ENCODE measurements at regions not wholly inside any gene's neighbourhood (a gene's known extent, or its start where the extent isn't known, plus 50 kb on each side); places are given as distances from the start of the nearest gene placed in this dataset.

DNA sequence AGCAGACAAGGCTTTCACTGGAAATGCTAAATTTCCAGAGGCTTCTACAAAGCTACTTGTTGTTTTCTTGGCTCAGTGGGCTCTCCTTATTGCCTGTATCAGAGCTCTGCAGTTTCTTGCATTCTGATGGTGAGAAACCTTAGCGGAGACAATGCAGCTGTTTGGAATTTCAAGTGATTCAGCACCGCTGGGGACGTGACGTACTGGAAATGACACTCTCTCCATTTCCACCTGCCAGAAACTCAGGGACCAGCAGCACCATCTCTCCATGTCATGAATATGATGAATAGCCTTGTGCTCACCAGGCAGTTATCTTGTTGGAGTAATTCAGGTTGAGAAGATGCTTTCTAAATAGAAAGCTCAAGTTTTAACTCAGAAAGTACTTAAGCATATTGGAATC lies 497.2 kb upstream of the DEPDC1 start:
- TF ChIP-seq, protein P1, sequence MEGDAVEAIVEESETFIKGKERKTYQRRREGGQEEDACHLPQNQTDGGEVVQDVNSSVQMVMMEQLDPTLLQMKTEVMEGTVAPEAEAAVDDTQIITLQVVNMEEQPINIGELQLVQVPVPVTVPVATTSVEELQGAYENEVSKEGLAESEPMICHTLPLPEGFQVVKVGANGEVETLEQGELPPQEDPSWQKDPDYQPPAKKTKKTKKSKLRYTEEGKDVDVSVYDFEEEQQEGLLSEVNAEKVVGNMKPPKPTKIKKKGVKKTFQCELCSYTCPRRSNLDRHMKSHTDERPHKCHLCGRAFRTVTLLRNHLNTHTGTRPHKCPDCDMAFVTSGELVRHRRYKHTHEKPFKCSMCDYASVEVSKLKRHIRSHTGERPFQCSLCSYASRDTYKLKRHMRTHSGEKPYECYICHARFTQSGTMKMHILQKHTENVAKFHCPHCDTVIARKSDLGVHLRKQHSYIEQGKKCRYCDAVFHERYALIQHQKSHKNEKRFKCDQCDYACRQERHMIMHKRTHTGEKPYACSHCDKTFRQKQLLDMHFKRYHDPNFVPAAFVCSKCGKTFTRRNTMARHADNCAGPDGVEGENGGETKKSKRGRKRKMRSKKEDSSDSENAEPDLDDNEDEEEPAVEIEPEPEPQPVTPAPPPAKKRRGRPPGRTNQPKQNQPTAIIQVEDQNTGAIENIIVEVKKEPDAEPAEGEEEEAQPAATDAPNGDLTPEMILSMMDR (IDR thresholded peaks at IDR 0.05; ENCODE audit: insufficient read depth, low read depth, low read length), result no peak
- no peak for DNase-seq (ENCODE audit: low read depth)
- H3K4me3 ChIP-seq (ENCODE audit: low read depth, low read length), result no peak overlapping the region

DNA sequence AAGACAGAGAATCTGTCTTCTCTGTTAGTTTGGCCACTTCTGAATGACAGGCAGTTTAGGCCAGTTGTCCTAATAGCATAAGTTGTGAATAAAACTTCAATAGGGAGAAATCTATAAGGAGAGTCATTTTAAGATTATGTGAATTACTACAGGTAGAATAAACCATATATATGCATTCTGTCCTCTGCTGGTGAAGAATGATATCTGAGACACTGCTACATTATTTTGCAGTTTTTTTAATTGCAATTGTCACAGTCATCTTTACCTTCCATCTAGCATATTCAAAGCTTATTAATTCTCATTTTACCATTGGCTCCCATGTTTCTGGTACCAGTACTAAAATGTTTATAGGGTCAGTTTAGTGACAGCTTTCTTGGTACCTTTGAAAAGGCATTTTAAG lies 519.6 kb upstream of the DEPDC1 start:
- TF ChIP-seq, protein P1 (IDR thresholded peaks at IDR 0.05; ENCODE audit: insufficient read depth, low read depth, low read length), result no peak
- no peak for DNase-seq (ENCODE audit: low read depth)
- H3K4me3 ChIP-seq (ENCODE audit: low read depth, low read length), result no peak overlapping the region

DNA sequence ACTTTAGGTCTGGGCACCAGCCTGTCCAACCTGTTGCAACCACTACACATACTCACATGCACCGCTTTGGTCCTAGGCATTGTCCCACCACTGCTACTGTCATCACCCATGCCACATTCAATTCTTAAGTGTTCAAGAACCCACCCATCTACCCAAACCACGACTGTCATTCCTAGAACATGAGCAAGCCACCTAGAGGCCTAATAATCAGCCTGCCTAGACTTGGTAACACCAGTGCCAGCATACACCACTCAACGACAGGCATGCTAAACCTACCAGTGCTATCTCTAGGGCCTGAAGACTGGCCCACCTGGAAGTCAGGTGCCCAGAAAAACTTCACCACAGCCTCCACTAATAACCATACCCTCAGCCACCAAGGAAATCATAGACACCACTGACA lies 532.8 kb upstream of the DEPDC1 start:
- TF ChIP-seq, protein P1 (IDR thresholded peaks at IDR 0.05; ENCODE audit: insufficient read depth, low read depth, low read length), result no peak
- DNase-seq (ENCODE audit: low read depth), result no peak
- no peak overlapping the region for H3K4me3 ChIP-seq (ENCODE audit: low read depth, low read length)

DNA sequence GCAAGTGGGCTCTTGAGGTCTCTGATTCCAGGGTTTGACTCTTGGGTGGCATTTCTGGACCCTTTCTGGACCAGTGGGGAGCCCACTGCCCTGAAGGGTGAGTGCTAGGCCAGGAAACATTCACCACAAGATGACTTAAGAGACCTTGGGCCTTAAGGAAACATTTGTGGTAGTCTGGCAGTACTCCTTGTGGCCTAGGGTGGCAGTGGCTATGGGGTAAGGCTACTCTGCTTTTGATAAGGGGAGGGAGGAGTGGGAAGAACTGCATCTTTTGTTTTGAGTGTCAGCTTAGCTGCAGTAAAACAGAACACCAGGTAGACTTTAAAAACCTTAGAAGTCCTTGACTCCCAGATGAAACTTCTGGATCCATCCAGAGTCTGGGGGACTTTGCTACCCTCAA lies 529.3 kb upstream of the LRRC7 start:
- TF ChIP-seq, protein P1 (IDR thresholded peaks at IDR 0.05; ENCODE audit: insufficient read depth, low read depth, low read length), result no peak
- no peak for DNase-seq (ENCODE audit: low read depth)
- H3K4me3 ChIP-seq (ENCODE audit: low read depth, low read length), result no peak overlapping the region

DNA sequence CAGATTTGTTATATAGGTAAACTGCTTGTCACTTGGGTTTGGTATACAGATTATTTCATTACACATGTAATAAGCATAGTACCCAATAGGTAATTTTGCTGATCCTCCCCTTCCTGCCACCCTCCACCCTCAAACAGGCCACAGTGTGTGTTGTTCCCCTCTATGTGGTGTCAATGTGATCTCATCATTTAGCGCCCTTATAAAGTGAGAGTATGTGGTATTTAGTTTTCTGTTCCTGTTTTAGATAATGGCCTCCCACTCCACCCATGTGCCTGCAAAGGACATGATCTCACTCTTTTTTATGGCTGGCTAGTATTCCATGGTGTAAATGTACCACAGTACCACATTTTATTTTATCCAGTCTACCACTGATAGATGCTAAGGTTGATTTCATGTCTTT lies 522.1 kb upstream of the LRRC7 start:
- no peak for DNase-seq (ENCODE audit: low read depth)
- no peak overlapping the region for H3K4me3 ChIP-seq (ENCODE audit: low read depth, low read length)
- TF ChIP-seq, protein P1 (IDR thresholded peaks at IDR 0.05; ENCODE audit: insufficient read depth, low read depth, low read length), result no peak

DNA sequence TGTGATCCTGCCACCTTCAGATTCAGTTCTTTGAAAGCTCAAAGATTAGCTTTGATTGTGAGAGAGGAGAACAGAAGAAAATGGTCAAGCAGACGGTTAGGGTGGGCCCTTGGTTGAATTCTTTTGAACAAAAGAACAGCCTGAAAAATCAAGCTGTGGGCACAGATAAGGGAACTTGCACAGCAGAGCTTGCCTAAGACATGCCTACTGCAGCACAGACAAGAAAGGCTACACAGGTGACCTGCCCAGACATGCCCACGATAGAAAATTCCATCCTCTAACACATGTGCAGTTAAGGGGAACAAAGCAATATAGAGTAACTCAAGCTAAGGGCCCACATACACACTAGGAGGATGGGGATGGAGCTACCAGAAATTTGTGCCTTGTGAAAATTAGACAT lies 512.5 kb upstream of the LRRC7 start:
- no peak for DNase-seq (ENCODE audit: low read depth)

DNA sequence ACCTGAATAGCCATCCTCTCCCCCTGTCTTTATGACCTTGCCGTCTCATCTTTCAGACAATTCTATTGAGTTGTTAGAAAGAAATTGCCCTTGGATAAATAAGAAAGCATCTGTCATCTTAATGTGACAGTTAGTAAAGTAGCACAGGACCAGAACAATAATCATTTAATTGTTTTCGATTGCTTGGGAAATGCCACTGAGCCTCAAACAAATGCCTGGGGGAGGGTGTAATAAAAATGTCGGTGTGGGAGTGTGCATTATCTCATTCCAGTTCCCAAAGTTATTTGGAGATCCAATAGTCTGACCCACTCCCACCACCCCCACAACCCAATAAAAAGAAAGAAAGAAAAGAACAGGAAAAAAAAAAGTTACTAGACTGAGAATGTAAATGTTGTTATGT lies 509.3 kb upstream of the LRRC7 start:
- TF ChIP-seq, protein P1 (IDR thresholded peaks at IDR 0.05; ENCODE audit: insufficient read depth, low read depth, low read length), result no peak
- no peak overlapping the region for H3K4me3 ChIP-seq (ENCODE audit: low read depth, low read length)
- no peak for DNase-seq (ENCODE audit: low read depth)

More for the DNA sequence above, 512.5 kb upstream of the LRRC7 start:
- no peak overlapping the region for H3K4me3 ChIP-seq (ENCODE audit: low read depth, low read length)
- TF ChIP-seq, protein P1 (IDR thresholded peaks at IDR 0.05; ENCODE audit: insufficient read depth, low read depth, low read length), result no peak
